OCI-LY1 (cell line): ENCODE measurements at regions not wholly inside any gene's neighbourhood (a gene's known extent, or its start where the extent isn't known, plus 50 kb on each side); places are given as distances from the start of the nearest gene placed in this dataset.

ENCODE experiments used
- H2AFZ ChIP-seq: fragments of 200-600 bp; sonication (generic), shearing (Covaris generic); 2 replicates; pipeline ENCODE4 v1.6.0; 2014; ENCODE audit warnings: antibody characterized with exemption, mild to moderate bottlenecking, low read length
- H3F3A ChIP-seq: fragments of 200-600 bp; sonication (generic), shearing (Covaris generic); 2 replicates; pipeline ENCODE4 v1.6.0; 2014; ENCODE audit warnings: mild to moderate bottlenecking, antibody characterized with exemption, low read length, moderate library complexity; ENCODE audit not compliant: insufficient read depth
- H3K27ac ChIP-seq: fragments of 200-600 bp; sonication (generic); 2 replicates; pipeline ENCODE4 v1.5.1; 2014; ENCODE audit warnings: low read length, mixed run types, mild to moderate bottlenecking, low read depth; ENCODE audit not compliant: poor library complexity, severe bottlenecking
- H3K27me3 ChIP-seq: fragments of 200-600 bp; sonication (generic); 2 replicates; pipeline ENCODE4 v1.6.0; 2014; ENCODE audit warnings: antibody characterized with exemption, mild to moderate bottlenecking, low read length, moderate library complexity; ENCODE audit not compliant: insufficient read depth
- H3K36me3 ChIP-seq: fragments of 200-600 bp; sonication (generic); 2 replicates; pipeline ENCODE4 v1.6.1; 2014; ENCODE audit warnings: mild to moderate bottlenecking, antibody characterized with exemption, low read length, moderate library complexity, mixed read lengths; ENCODE audit not compliant: insufficient read depth
- H3K4me1 ChIP-seq: fragments of 200-600 bp; sonication (generic); 2 replicates; pipeline ENCODE4 v1.5.1; 2014; ENCODE audit warnings: mild to moderate bottlenecking, low read length, moderate library complexity; ENCODE audit not compliant: insufficient read depth, severe bottlenecking
- H3K4me2 ChIP-seq: fragments of 200-600 bp; sonication (generic), shearing (Covaris generic); 2 replicates; pipeline ENCODE4 v1.6.1; 2014; ENCODE audit warnings: low read length
- H3K4me3 ChIP-seq: fragments of 200-600 bp; sonication (generic); 2 replicates; pipeline ENCODE4 v1.5.1; 2014; ENCODE audit warnings: low read length, low read depth, mild to moderate bottlenecking, mixed read lengths; ENCODE audit not compliant: poor library complexity, severe bottlenecking
- H3K79me2 ChIP-seq: fragments of 200-600 bp; shearing (Covaris generic); 2 replicates; pipeline ENCODE4 v1.6.1; 2016; ENCODE audit warnings: mixed run types, low read length, mixed read lengths; ENCODE audit not compliant: insufficient read depth
- H3K9ac ChIP-seq: fragments of 200-600 bp; sonication (generic), shearing (Covaris generic); 2 replicates; pipeline ENCODE4 v1.6.1; 2014; ENCODE audit warnings: mild to moderate bottlenecking, low read length, mixed read lengths
- H3K9me2 ChIP-seq: fragments of 200-600 bp; sonication (generic), shearing (Covaris generic); 2 replicates; pipeline ENCODE4 v1.6.1; 2014; ENCODE audit warnings: low read depth, mild to moderate bottlenecking, low read length, mixed read lengths
- H3K9me3 ChIP-seq: fragments of 200-600 bp; shearing (Covaris generic); 2 replicates; pipeline ENCODE4 v1.6.1; 2014; ENCODE audit warnings: low read length, mixed read lengths
- H4K20me1 ChIP-seq: fragments of 200-600 bp; sonication (generic), shearing (Covaris generic); 2 replicates; pipeline ENCODE4 v1.6.0; 2016; ENCODE audit warnings: mild to moderate bottlenecking, low read length; ENCODE audit not compliant: insufficient read depth
- CTCF ChIP-seq: fragments of 200-600 bp; sonication (generic), shearing (Covaris generic); IDR thresholded peaks from 2 replicates; pipeline ENCODE4 v1.5.1; 2017; ENCODE audit warnings: mild to moderate bottlenecking, antibody characterized with exemption, low read length, moderate library complexity, mixed read lengths
- EZH2 ChIP-seq: fragments of 200-600 bp; sonication (generic), shearing (Covaris generic); IDR thresholded peaks from 2 replicates; pipeline ENCODE4 v1.8.0; 2017; ENCODE audit warnings: borderline replicate concordance, mixed run types, mild to moderate bottlenecking, antibody characterized with exemption, low read length, moderate library complexity, mixed read lengths

GRCh38 chr20:19886661-19887288 is 128.7 kb downstream of the RIN2 start:
- TF ChIP-seq CTCF (no peak), EZH2 (no peak)
- no peaks in the 10 kb centered on the region for H3K9me3 ChIP-seq
- H3K4me3 ChIP-seq: no peak overlapping the region
- no peak overlapping the region for H3K27ac ChIP-seq
- H2AFZ ChIP-seq: no peak overlapping the region
- no peak overlapping the region for H3K9ac ChIP-seq
- H3K4me2 ChIP-seq: no peak overlapping the region
- no peaks in the 10 kb centered on the region for H3K79me2 ChIP-seq
- H3K4me1 ChIP-seq: no peaks in the 10 kb centered on the region
- no peaks in the 10 kb centered on the region for H3K9me2 ChIP-seq
- H3K36me3 ChIP-seq: no peaks in the 10 kb centered on the region
- no peaks in the 10 kb centered on the region for H3F3A ChIP-seq
- H4K20me1 ChIP-seq: no peaks in the 10 kb centered on the region
- H3K27me3 ChIP-seq: no peaks in the 10 kb centered on the region

- Histone ChIP-seq H3K9me3 (no peaks in the 10 kb centered on the region), H3K79me2 (no peaks in the 10 kb centered on the region), H3K27ac (no peak overlapping the region), H3K4me1 (no peaks in the 10 kb centered on the region), H3K9me2 (no peaks in the 10 kb centered on the region), H3F3A (no peaks in the 10 kb centered on the region), H2AFZ (no peak overlapping the region), H3K4me3 (no peak overlapping the region), H3K9ac (no peak overlapping the region), H3K27me3 (no peaks in the 10 kb centered on the region), H4K20me1 (no peaks in the 10 kb centered on the region), H3K36me3 (no peaks in the 10 kb centered on the region), H3K4me2 (no peak overlapping the region)
- TF ChIP-seq CTCF (no peak), EZH2 (no peak)
These were observed 129.4 kb upstream of the NAA20 start for GRCh38 chr20:19887556-19888268.

- Histone ChIP-seq H3K9ac (no peak overlapping the region), H2AFZ (no peak overlapping the region), H3F3A (no peaks in the 10 kb centered on the region), H3K9me2 (no peaks in the 10 kb centered on the region), H3K4me3 (no peak overlapping the region), H3K4me2 (no peak overlapping the region), H3K27ac (no peak overlapping the region), H3K79me2 (no peaks in the 10 kb centered on the region), H3K36me3 (no peaks in the 10 kb centered on the region), H3K9me3 (no peaks in the 10 kb centered on the region), H3K27me3 (no peaks in the 10 kb centered on the region), H3K4me1 (no peaks in the 10 kb centered on the region), H4K20me1 (no peaks in the 10 kb centered on the region)
- TF ChIP-seq EZH2: no peak
- no peak for TF ChIP-seq CTCF
These were observed 128.9 kb upstream of the NAA20 start for GRCh38 chr20:19888269-19888671.
